ENCODE measurements at regions not wholly inside any gene's neighbourhood (a gene's known extent, or its start where the extent isn't known, plus 50 kb on each side); places are given as distances from the start of the nearest gene placed in this dataset.

- TF ChIP-seq CTCF (IDR thresholded peaks at IDR 0.05; ENCODE audit: unreplicated experiment) = no peak
- Mint-ChIP-seq H3K4me3 (no peak overlapping the region), H3K27me3 (ENCODE audit: low read depth) (no peaks in the 10 kb centered on the region), H3K27ac (peak overlapping the region; percentile 1), H3K4me1 (peaks cover 56% of the 10 kb centered on the region), H3K9me3 (no peaks in the 10 kb centered on the region), H3K36me3 (no peaks in the 10 kb centered on the region)
- no peak for DNase-seq (ENCODE audit: low spot score in 2 of 2, unreplicated experiment in 2 of 2)
Measured at GRCh38 chr18:45522371-45522770, 92.9 kb upstream of the SLC14A2 start.

- peaks cover 52% of the 10 kb centered on the region for H3K4me1 Mint-ChIP-seq
- H3K36me3 Mint-ChIP-seq = no peaks in the 10 kb centered on the region
- no peak overlapping the region for H3K4me3 Mint-ChIP-seq
- no peak for TF ChIP-seq CTCF (IDR thresholded peaks at IDR 0.05; ENCODE audit: unreplicated experiment)
- no peak for DNase-seq (ENCODE audit: low spot score in 2 of 2, unreplicated experiment in 2 of 2)
- peak overlapping the region; percentile 52 for H3K27ac Mint-ChIP-seq
- H3K9me3 Mint-ChIP-seq = no peaks in the 10 kb centered on the region
- no peaks in the 10 kb centered on the region for H3K27me3 Mint-ChIP-seq (ENCODE audit: low read depth)
Measured at GRCh38 chr18:45525301-45525700, 90.0 kb upstream of the SLC14A2 start.

- no peak for TF ChIP-seq CTCF (IDR thresholded peaks at IDR 0.05; ENCODE audit: unreplicated experiment)
- no peak for DNase-seq (ENCODE audit: low spot score in 2 of 2, unreplicated experiment in 2 of 2)
- Mint-ChIP-seq H3K27me3 (ENCODE audit: low read depth) (no peaks in the 10 kb centered on the region), H3K9me3 (no peaks in the 10 kb centered on the region), H3K4me3 (no peak overlapping the region), H3K27ac (peak overlapping the region; percentile 17), H3K36me3 (no peaks in the 10 kb centered on the region), H3K4me1 (peaks cover 50% of the 10 kb centered on the region)
Measured at GRCh38 chr18:45526114-45526841, 89.0 kb upstream of the SLC14A2 start.

GRCh38 chr18:45527891-45528290 is 87.4 kb upstream of the SLC14A2 start:
- no peak for TF ChIP-seq CTCF (IDR thresholded peaks at IDR 0.05; ENCODE audit: unreplicated experiment)
- Mint-ChIP-seq H3K9me3 (no peaks in the 10 kb centered on the region), H3K4me1 (peaks cover 35% of the 10 kb centered on the region), H3K4me3 (no peak overlapping the region), H3K27me3 (ENCODE audit: low read depth) (no peaks in the 10 kb centered on the region), H3K27ac (peak overlapping the region; percentile 21), H3K36me3 (peaks cover 2% of the 10 kb centered on the region)
- no peak for DNase-seq (ENCODE audit: low spot score in 2 of 2, unreplicated experiment in 2 of 2)

GRCh38 chr18:45528712-45529336 is 86.5 kb upstream of the SLC14A2 start:
- no peaks in the 10 kb centered on the region for H3K9me3 Mint-ChIP-seq
- peaks cover 2% of the 10 kb centered on the region for H3K36me3 Mint-ChIP-seq
- H3K27ac Mint-ChIP-seq = no peak overlapping the region
- no peak for DNase-seq (ENCODE audit: low spot score in 2 of 2, unreplicated experiment in 2 of 2)
- TF ChIP-seq CTCF (IDR thresholded peaks at IDR 0.05; ENCODE audit: unreplicated experiment) = no peak
- H3K27me3 Mint-ChIP-seq (ENCODE audit: low read depth) = no peaks in the 10 kb centered on the region
- peaks cover 36% of the 10 kb centered on the region for H3K4me1 Mint-ChIP-seq
- H3K4me3 Mint-ChIP-seq = no peak overlapping the region

Data from mesothelial cell of epicardium (in vitro differentiated cells).